Renal pelvis (tissue), 1 donor: ENCODE measurements at regions not wholly inside any gene's neighbourhood (a gene's known extent, or its start where the extent isn't known, plus 50 kb on each side); places are given as distances from the start of the nearest gene placed in this dataset.

ENCODE experiments used
- DNase-seq: peaks from one replicate; pipeline ENCODE4 v3.0.0-alpha.2; 2013

DNA sequence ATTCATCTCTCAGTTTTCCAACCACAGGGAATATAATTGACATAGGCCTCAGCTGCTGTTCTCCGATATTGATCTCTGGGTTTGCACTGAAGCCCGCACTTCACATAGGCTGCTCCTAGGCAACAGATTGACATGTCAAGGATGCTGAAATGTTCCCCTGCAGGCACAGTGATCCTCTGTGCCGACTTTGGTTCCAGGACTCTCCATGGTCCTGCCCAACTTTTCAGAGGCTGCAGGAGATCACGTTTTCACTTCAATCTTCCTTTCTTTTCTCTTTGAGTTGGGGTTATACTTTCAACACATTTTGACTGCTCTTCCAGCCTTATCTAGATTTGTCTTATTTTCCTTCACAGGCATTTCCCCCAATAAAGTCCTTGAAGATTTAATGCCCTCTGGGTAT is 1361.0 kb downstream of the DSC3 start:
- no peak for DNase-seq

DNA sequence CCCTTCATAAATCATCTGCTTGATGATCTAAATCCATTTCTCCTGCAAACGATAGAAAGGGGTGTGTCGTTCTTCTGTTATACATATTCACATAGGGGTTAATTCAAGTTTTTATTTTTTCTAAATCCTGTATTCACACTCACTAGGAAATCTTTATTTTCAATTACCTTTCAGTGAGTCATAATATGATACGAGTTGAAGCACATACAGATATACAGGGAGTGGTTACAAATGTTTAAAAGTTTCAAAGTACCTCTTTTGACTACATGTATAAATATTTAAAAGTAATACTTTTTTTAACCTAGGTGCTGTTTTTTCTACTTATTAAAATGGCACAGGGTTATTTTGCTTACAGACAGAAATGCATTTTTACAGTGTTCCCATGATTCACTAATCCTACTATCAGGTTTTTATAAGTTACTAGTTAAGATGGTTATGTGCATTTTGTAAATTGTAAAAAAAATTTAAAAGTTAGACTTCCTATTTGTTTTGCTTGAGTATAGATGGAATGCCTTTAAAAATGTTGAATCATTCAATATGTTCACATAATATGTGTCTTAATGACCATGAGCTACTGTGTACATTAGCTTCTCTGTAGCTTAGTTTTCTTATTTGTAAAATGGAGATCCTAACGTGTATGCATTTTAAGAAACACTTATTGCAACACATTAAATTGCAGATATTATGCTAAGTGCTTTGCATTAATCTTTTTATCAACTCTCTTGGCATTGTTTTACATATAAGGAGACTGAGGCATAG is 1378.1 kb downstream of the DSC3 start:
- no peak for DNase-seq

- no peak for DNase-seq
Observed at GRCh38 chr18:29661924-29662323, 1380.6 kb downstream of the DSC3 start.

DNA sequence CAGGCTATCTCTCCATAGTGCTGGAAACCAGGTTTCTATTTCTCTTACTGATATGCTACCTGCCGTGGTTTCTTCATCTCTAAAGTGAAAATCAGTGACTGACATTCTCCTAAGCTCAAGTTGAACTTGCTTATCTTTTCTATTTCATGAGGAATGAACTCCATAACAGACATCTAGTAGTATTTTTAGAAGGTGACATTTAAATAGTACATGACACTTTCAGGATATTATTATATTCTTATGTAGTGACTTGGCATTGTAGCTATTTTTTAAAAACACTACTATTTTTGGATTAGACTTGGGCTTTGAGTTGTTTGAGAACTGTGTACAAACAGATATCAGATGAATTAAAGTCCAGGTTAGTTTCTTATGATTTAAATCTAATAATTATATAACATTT is 1381.8 kb downstream of the DSC3 start:
- no peak for DNase-seq

DNA sequence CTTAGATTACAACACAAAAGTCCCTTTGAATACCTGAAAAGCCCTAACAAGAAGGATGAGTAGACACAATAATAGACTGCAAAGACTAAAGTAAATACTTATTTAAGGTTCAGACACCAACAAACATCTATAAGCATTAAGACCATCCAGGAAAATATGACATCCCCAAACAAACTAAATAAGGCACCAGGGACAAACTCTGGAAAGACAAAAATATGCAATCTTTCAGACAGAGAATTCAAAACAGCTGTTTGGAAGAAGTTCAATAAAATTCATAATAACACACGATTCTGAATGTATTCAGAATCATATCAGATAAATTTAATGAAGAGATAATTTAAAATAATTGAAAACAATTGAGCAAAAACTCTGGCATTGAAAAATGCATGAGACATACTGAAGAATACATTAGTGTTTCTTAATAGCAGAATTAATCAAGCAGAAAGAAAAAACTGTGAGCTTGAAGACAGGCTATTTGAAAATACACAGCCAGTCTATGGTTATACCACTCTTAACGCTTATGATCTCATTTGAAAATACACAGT is 1388.8 kb downstream of the DSC3 start:
- DNase-seq = no peak

- DNase-seq = no peak
Observed at GRCh38 chr18:29652797-29653196, 1389.7 kb downstream of the DSC3 start.

DNA sequence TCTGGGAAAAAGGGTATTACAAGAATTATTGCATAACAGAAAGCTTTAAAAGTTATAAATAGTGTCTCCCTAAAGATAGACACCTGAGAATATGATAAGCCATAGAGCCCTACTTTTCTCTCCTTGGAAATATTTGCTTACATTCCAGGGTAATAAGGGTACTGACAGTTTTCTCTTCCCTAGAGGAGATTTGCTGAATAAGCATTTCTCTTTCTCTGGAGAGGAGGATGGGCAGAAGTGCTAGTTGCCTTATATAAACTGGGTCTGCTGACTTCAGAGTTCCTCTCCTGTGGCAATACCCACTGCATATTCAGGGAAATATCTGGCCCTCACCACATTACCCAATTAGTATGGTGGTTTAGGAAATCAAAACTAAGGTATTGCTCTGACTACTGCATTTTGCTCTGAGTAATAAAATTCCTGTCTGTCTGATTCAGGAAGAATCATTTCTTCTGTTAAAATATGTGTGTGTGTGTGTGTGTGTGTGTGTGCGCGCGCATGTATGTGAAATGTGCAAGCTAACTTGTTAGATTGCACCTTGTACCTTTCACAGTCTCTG is 1391.3 kb downstream of the DSC3 start:
- DNase-seq = no peak

DNA sequence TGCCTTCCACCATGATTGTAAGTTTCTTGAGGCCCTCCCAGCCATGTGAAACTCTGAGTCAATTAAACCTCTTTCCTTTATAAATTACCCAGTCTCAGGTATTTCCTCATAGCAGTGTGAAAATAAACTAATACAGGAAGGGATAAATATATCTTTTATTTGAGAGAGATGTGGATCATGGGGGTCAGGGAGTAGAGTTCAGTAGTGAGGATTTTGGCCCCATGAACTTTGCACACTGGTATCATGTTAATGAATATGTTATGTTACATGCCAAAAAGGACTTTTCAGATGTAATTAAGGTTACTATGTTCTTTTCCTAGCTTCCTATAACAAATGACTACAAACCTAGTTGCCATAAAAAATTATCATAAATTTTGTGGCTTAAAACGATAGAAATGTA is 1393.7 kb downstream of the DSC3 start:
- DNase-seq = no peak

GRCh38 chr18:29647700-29648099 is 1394.8 kb downstream of the DSC3 start:
- no peak for DNase-seq

GRCh38 chr18:29644276-29644675 is 1398.3 kb downstream of the DSC3 start:
- DNase-seq = no peak

DNA sequence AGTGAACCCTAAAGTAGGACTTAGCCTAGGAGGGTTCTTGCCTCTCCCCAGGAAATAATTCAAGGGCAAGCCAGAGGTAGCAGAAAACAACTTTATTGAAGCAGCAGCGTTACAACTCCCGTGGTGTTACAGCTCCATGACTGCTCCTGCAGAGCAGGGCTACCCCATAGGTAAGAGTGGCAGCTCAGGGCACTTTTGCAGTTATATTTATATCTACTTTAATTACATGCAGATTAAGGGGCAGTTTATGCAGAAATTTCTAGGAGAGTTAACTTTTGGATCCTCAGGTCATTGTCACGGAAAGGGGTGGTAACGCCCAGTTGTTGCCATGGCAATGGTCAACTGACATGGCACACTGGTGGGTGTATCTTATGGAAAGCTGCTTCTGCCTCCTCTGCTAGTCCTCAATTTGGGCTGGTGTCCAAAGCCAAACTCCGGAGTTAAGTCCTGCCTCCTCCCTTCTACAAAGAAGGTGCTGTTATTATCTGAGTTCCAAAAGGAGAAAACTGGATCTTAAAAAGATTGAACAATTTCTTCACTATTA is 1413.0 kb downstream of the DSC3 start:
- DNase-seq = no peak

DNA sequence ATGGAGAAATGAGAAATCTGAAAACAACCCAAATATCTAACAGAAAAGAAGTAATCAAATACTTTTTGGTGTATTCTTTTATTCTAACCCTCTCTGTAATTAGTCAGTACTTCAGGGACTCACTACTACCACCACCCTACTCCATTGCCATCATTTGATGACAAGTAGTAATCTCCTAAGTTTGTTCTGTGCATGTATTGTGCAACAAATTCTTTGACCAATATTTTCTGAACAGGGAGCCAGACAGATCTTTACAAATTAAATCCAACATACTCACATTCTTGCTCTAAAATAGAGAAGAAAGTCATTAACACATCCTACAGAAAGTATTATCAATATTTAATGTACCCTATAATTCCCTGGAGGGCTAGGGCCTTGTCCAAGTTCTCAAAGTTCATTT is 1416.4 kb downstream of the DSC3 start:
- no peak for DNase-seq

DNA sequence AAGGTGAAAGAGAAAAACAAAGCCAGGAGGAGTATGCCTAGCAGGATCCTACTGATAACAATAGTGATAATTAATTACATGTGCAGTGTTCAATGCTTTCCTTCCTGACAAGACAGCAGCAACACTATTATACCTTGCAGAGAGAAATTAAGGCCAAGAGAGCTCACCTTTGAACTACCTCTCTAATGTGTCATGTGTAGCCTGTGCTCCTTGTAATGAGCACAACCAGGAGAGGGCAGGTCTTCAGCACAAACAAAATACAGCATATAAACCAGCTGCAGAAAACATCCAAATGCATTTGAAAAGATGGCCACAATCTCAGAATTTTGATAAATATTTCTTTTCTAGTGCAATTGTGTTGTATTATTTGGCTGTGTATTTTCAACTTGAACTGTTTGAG is 1425.7 kb downstream of the DSC3 start:
- DNase-seq = no peak

DNA sequence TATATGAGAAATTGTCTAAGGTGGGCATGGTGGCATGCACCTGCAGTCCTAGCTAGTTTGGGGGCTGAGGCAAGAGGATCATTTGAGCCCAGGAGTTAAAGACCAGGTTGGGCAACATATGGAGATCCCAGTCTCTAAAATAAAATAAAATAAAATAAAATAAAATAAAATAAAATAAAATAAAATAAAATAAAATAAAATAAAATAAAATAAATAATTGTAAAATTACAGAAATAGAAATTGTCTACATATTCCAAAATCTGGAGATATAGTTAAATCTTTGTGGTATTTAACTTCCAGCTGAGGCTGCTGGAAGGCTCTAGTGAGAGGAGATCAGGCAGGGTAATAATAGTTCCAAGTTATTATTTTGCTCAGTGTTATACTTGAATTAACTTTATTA is 1432.1 kb upstream of the CDH2 start:
- DNase-seq = no peak

- no peak for DNase-seq
Observed at GRCh38 chr18:29605365-29605764, 1428.4 kb upstream of the CDH2 start.

GRCh38 chr18:29596959-29597358 is 1420.0 kb upstream of the CDH2 start:
- DNase-seq = no peak

DNA sequence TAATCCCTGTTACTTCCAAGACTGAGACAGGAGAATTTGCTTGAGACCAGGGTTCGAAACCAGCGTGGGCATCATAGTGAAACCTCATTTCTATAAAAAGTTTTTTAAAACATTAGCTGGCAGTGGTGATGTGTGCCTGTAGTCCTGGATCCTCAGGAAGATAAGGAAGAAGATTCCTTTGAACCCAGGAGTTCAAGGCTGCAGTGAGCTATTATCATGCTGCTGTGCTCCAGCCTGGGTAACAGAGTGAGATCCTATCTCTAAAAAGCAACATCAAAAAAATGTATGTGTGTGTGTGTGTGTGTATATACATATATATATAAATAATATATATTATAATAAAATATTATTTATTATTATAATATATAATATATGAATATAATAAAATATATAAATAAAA is 1417.6 kb upstream of the CDH2 start:
- no peak for DNase-seq

DNA sequence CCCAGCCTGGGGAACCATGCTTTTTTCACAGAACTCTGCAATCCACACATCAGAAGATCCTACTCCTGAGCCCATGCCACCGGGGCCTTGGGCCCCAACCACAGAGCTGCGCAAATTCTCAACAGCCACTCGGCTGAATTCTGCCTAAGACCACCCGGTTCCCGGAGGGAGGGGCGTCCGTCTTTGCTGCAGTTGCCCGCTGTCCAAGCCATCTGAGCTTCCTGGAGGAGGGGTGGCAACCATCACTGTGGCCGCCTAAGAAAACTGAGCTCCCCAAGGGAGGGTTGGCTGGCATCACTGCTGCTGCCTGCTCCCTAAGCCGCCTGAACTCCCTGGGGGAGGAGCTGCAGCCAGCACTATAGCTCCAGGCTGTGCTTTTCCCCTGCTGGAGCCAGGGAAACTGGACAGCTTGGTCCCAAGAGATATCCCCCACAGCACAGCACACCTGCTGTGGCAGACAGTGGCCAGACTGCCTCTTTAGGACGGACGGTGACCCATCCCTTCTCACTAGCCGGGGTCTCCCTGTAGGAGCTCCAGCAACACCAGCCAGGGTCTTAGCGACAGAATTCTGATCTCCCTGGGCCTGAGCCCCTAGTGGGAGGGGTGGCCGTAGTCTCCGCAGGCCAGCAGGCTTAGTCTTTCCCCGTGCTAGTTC is 1411.6 kb upstream of the CDH2 start:
- DNase-seq = no peak

DNA sequence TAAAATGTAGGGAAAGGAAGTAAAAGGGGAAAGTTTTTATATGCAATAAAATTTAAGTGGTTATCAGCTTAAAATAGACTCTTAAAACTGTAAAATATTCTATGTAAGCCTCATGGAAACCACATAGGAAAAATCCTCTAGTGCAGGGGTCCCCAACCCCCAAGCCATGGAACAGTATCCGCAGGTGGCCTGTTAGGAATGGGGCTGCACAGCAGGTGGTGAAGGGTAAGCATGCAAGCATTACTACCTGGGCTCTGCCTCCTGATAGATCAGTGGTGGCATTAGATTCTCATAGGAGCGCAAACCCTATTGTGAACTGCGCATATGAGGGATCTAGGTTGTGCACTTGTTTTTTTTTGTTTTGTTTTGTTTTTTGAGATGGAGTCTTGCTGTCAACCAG is 1409.3 kb upstream of the CDH2 start:
- DNase-seq = no peak

- no peak for DNase-seq
Observed at GRCh38 chr18:29560270-29560669, 1383.3 kb upstream of the CDH2 start.

DNA sequence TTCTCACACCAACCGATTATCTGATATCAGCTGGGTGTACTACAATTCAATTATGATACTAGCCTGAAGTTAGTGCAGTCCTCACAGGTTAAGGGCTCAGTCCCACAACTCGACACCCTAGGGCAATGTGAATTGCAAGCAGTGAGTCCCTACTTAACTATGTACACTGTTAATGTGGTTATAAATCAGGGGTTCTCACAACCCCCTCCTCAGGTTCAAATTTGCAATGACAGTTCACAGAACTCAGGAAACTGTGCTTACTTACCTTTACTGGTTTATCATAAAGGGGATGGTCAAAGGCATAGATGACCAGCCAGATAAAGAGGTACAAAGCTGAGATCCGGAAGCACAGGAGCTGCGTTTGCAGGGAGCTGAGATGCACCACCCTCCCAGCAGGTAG is 1379.1 kb upstream of the CDH2 start:
- no peak for DNase-seq

GRCh38 chr18:29549759-29550158 is 1372.8 kb upstream of the CDH2 start:
- DNase-seq = no peak

GRCh38 chr18:29547626-29548025 is 1370.7 kb upstream of the CDH2 start:
- DNase-seq = no peak
